KMS-11 (cell line): ENCODE measurements at regions not wholly inside any gene's neighbourhood (a gene's known extent, or its start where the extent isn't known, plus 50 kb on each side); places are given as distances from the start of the nearest gene placed in this dataset.

ENCODE experiments used
- H2AFZ ChIP-seq: fragments of 200-600 bp; sonication (generic); 2 replicates; pipeline ENCODE4 v1.6.1; 2016; ENCODE audit warnings: antibody characterized with exemption, mixed run types, low read depth
- H3K27ac ChIP-seq: fragments of 200-600 bp; sonication (generic); 2 replicates; pipeline ENCODE4 v1.6.1; 2016; ENCODE audit warnings: mild to moderate bottlenecking, mixed run types
- H3K27me3 ChIP-seq: fragments of 200-600 bp; sonication (generic); 2 replicates; pipeline ENCODE4 v1.6.1; 2017; ENCODE audit warnings: mild to moderate bottlenecking, low read depth, mixed run types, moderate library complexity; ENCODE audit not compliant: insufficient read depth
- H3K36me3 ChIP-seq: fragments of 200-600 bp; sonication (generic); 2 replicates; pipeline ENCODE4 v1.6.1; 2017; ENCODE audit warnings: mild to moderate bottlenecking, mixed run types; ENCODE audit not compliant: insufficient read depth
- H3K4me1 ChIP-seq: fragments of 200-600 bp; sonication (generic); 2 replicates; pipeline ENCODE4 v1.6.1; 2016; ENCODE audit warnings: mild to moderate bottlenecking, low read depth, mixed run types; ENCODE audit not compliant: poor library complexity, severe bottlenecking
- H3K4me2 ChIP-seq: fragments of 200-600 bp; sonication (generic); 2 replicates; pipeline ENCODE4 v1.7.0; 2016; ENCODE audit warnings: mild to moderate bottlenecking, mixed run types
- H3K4me3 ChIP-seq: fragments of 200-600 bp; sonication (generic); IDR thresholded peaks from 2 replicates; pipeline ENCODE4 v1.6.1; 2017; ENCODE audit warnings: low read depth, low read length, mixed read lengths; ENCODE audit not compliant: insufficient read depth
- H3K79me2 ChIP-seq: fragments of 200-600 bp; sonication (generic); 2 replicates; pipeline ENCODE4 v1.6.1; 2016; ENCODE audit warnings: low read depth, mixed run types; ENCODE audit not compliant: insufficient read depth
- H3K9ac ChIP-seq: fragments of 200-600 bp; sonication (generic); 2 replicates; pipeline ENCODE4 v1.6.1; 2016; ENCODE audit warnings: mild to moderate bottlenecking, mixed run types
- H4K20me1 ChIP-seq: fragments of 200-600 bp; sonication (generic); 2 replicates; pipeline ENCODE4 v1.6.1; 2016; ENCODE audit warnings: mild to moderate bottlenecking, mixed run types; ENCODE audit not compliant: insufficient read depth
- CTCF ChIP-seq: fragments of 200-600 bp; sonication (generic); conservative IDR thresholded peaks from 2 replicates; pipeline ENCODE4 v1.6.1; 2017; ENCODE audit warnings: low read depth, mild to moderate bottlenecking, antibody characterized with exemption, low read length, moderate library complexity, mixed read lengths

- no peak overlapping the region for H3K4me2 ChIP-seq
- no peaks in the 10 kb centered on the region for H4K20me1 ChIP-seq
- H3K27ac ChIP-seq: no peak overlapping the region
- no peaks in the 10 kb centered on the region for H3K27me3 ChIP-seq
- no peak overlapping the region for H3K9ac ChIP-seq
- TF ChIP-seq CTCF: no peak
- H3K4me1 ChIP-seq: peaks cover 41% of the 10 kb centered on the region
- H3K36me3 ChIP-seq: no peaks in the 10 kb centered on the region
- H2AFZ ChIP-seq: no peak overlapping the region
- H3K79me2 ChIP-seq: no peaks in the 10 kb centered on the region
- no peak overlapping the region for H3K4me3 ChIP-seq
Observed at GRCh38 chr4:165784672-165785071, 88.4 kb upstream of the TLL1 start.

GRCh38 chr4:165785337-165785736 lies 87.7 kb upstream of the TLL1 start:
- Histone ChIP-seq H3K27ac (no peak overlapping the region), H3K27me3 (no peaks in the 10 kb centered on the region), H3K4me2 (no peak overlapping the region), H3K36me3 (no peaks in the 10 kb centered on the region), H3K79me2 (no peaks in the 10 kb centered on the region), H3K9ac (no peak overlapping the region), H3K4me1 (peaks cover 40% of the 10 kb centered on the region), H3K4me3 (no peak overlapping the region), H2AFZ (no peak overlapping the region), H4K20me1 (no peaks in the 10 kb centered on the region)
- TF ChIP-seq CTCF: no peak

GRCh38 chr4:165787516-165788274 lies 85.3 kb upstream of the TLL1 start:
- no peaks in the 10 kb centered on the region for H3K79me2 ChIP-seq
- no peak for TF ChIP-seq CTCF
- H3K4me1 ChIP-seq: peaks cover 28% of the 10 kb centered on the region
- H4K20me1 ChIP-seq: no peaks in the 10 kb centered on the region
- H3K4me3 ChIP-seq: no peak overlapping the region
- H3K27ac ChIP-seq: no peak overlapping the region
- H3K36me3 ChIP-seq: no peaks in the 10 kb centered on the region
- H3K27me3 ChIP-seq: no peaks in the 10 kb centered on the region
- H3K9ac ChIP-seq: no peak overlapping the region
- H2AFZ ChIP-seq: no peak overlapping the region
- peak overlapping the region; percentile 56 for H3K4me2 ChIP-seq

- Histone ChIP-seq H3K36me3 (no peaks in the 10 kb centered on the region), H3K4me2 (peak overlapping the region; percentile 56; the same call in 1 of the 2 replicates), H3K27me3 (no peaks in the 10 kb centered on the region), H3K27ac (no peak overlapping the region), H3K4me3 (no peak overlapping the region), H3K79me2 (no peaks in the 10 kb centered on the region), H2AFZ (no peak overlapping the region), H3K9ac (no peak overlapping the region), H4K20me1 (no peaks in the 10 kb centered on the region), H3K4me1 (peaks cover 28% of the 10 kb centered on the region)
- no peak for TF ChIP-seq CTCF
Observed at GRCh38 chr4:165788686-165789463, 84.2 kb upstream of the TLL1 start.
